Heart right ventricle (tissue), 16 donors: ENCODE measurements at regions not wholly inside any gene's neighbourhood (a gene's known extent, or its start where the extent isn't known, plus 50 kb on each side); places are given as distances from the start of the nearest gene placed in this dataset.

Experiments used
- ATAC-seq, 8 donors: fragments of 200-7000 bp; cut with Tn5 transposase; one replicate each; pipeline ENCODE4 v1.9.1; 2020; ENCODE audit warnings: mild to moderate bottlenecking in 8 of 8, moderate library complexity in 8 of 8, moderate number of reproducible peaks in 1 of 8
- DNase-seq, 2 donors: peaks; one replicate each; pipeline ENCODE4 v3.0.0-alpha.2; 2020
- H3K27ac ChIP-seq, 10 donors: fragments of 200-600 bp; sonication (generic) in 2 of 10; one replicate each; pipeline versions ENCODE4 v1.5.0 to v1.8.0; 2020 to 2022; ENCODE audit warnings: mild to moderate bottlenecking in 3 of 10
- H3K27me3 ChIP-seq, 7 donors: fragments of 200-600 bp; one replicate each; pipeline ENCODE4 v1.8.0; 2021 to 2022; ENCODE audit warnings: mild to moderate bottlenecking in 2 of 7
- H3K36me3 ChIP-seq, 9 donors: fragments of 200-600 bp; sonication (generic) in 1 of 9; one replicate each; pipeline versions ENCODE4 v1.5.0 to v1.8.0; 2020 to 2022; ENCODE audit warnings: mild to moderate bottlenecking in 2 of 9
- H3K4me1 ChIP-seq, 9 donors: fragments of 200-600 bp; sonication (generic) in 1 of 9; one replicate each; pipeline versions ENCODE4 v1.5.0 to v1.8.0; 2020 to 2022; ENCODE audit warnings: mild to moderate bottlenecking in 4 of 9
- H3K4me3 ChIP-seq, 10 donors: fragments of 200-600 bp; sonication (generic) in 2 of 10; one replicate each; pipeline versions ENCODE4 v1.5.0 to v1.8.0; 2020 to 2022; ENCODE audit warnings: mild to moderate bottlenecking in 7 of 10, moderate library complexity in 2 of 10
- H3K9me3 ChIP-seq, 11 donors: fragments of 200-600 bp in 10 of 11; sonication (generic) in 2 of 11; one replicate each; pipeline versions ENCODE4 v1.5.0 to v1.8.0; 2013 to 2022; ENCODE audit warnings: mild to moderate bottlenecking in 2 of 11, control low read depth in 1 of 11, moderate library complexity in 1 of 11
- WGBS, 2 donors: extraction: QIAGEN DNeasy Blood & Tissue Kit; methylation state at CpG; one replicate each; pipeline ENCODE4 v1.1.7; 2013; ENCODE audit warnings: inconsistent platforms in 1 of 2; 5-methylcytosine and 5-hydroxymethylcytosine counted together
- intact Hi-C, 10 donors: fragments of 100-400 bp; cut with DNase I; formaldehyde crosslinking; loops; one replicate each; pipeline versions ENCODE4 v1.11.1 to v1.14.2; 2022
- TF ChIP-seq, protein P1 (sequence below), 9 donors: fragments of 200-600 bp; sonication (generic) in 2 of 9; IDR thresholded peaks; one replicate each; pipeline versions ENCODE4 v1.5.0 to v1.8.0; 2021 to 2022; ENCODE audit warnings: antibody characterized with exemption in 9 of 9, mild to moderate bottlenecking in 5 of 9, moderate library complexity in 1 of 9
- donor health status: Arrhythmogenic right ventricular cardiomyopathy.
- donor health status: ischemic (EF 13 %, LVEDD 7.1; RV severe dilation, severe dysfunction).
- donor health status: healthy with polysubstance abuse.
- donor health status: DM: no; HTN: yes; CAD: no.
- donor health status: DM: no; HTN: no; CAD: no.
- donor health status: ischemic (EF 25% LVEDD 6.9; RV normal size, moderate dysfunction).
- donor health status: ischemic (EF 25% LVEDD 5.7; RV mildly dilated, moderate dysfunction).
- donor health status: healthy.
- donor health status: DM: yes; HTN: yes; CAD: no.
- donor health status: Ischemic cardiomyopathy.
- donor health status: ischemic (EF 35%, LVEDD 5.7; RV mildly dilated, moderate dysfunction).
- donor health status: nonischemic (EF 11% LVEDD 7.7; RV severe dilation, severe dysfunction).
- donor health status: DM: yes; HTN: yes; CAD: no.
- donor health status: PGD.
- donor health status: ischemic (EF 29% LVEDD 5.4; RV normal size, mild dysfunction).
- donor health status: nonischemic (EF 23%, LVEDD 6.1; RV moderate dilation, normal function).

DNA sequence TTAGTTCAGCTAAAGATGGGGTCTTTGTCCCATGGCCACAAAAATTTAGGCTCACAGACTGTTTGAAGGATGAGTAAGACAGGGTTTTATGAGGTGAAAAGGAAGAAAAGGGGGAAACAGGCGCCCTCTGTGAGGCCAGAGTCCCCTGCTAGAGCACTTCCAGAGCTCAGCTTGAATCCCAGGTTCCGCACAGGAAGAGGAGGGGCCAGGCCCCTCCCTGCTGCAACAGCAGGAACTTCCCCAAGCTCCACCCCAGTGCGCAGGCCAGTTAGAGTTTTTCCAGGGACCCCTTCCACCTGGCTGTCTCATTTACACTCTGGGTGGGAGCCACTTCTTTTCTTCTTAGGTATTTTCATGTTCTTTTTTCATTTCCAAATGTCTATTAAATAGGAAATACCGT is 480.8 kb downstream of the PSAT1 start:
- peaks cover 0 to 3% (median 0%) of the 10 kb centered on the region in 11 donors for H3K9me3 ChIP-seq
- H3K4me3 ChIP-seq = no peak overlapping the region
- intact Hi-C loops = no loop called here
- TF ChIP-seq, protein P1, sequence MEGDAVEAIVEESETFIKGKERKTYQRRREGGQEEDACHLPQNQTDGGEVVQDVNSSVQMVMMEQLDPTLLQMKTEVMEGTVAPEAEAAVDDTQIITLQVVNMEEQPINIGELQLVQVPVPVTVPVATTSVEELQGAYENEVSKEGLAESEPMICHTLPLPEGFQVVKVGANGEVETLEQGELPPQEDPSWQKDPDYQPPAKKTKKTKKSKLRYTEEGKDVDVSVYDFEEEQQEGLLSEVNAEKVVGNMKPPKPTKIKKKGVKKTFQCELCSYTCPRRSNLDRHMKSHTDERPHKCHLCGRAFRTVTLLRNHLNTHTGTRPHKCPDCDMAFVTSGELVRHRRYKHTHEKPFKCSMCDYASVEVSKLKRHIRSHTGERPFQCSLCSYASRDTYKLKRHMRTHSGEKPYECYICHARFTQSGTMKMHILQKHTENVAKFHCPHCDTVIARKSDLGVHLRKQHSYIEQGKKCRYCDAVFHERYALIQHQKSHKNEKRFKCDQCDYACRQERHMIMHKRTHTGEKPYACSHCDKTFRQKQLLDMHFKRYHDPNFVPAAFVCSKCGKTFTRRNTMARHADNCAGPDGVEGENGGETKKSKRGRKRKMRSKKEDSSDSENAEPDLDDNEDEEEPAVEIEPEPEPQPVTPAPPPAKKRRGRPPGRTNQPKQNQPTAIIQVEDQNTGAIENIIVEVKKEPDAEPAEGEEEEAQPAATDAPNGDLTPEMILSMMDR (IDR thresholded peaks at IDR 0.05) = no peak
- H3K36me3 ChIP-seq = no peaks in the 10 kb centered on the region
- H3K27me3 ChIP-seq = no peaks in the 10 kb centered on the region
- WGBS, 2 donors = 74 to 78% methylated on average over 4 of the region's 4 CpGs
- ATAC-seq = no peak
- H3K4me1 ChIP-seq = peaks cover 0 to 7% (median 0%) of the 10 kb centered on the region in 9 donors
- H3K27ac ChIP-seq = peak overlapping the region in 1 of 10 donors; percentile 48
- DNase-seq = no peak

DNA sequence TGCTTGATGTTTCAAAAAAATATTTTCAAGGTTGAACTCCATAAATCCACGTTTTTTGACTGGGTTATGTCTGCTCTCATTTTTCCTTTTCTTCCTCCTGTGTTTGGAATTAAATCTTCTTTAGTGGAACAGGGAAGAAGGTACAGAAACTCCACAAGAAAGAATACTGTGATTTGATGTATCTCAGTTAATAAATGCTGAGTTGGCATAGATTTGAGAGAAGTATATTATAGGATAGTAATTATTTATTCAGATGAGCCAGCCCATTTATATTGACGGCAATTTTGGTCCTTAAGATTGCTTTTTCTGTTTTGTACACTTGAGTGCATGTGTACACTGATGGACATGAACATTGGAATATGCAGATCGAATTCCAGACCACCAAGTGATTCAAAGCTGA is 481.4 kb downstream of the PSAT1 start:
- Histone ChIP-seq H3K9me3 (peaks cover 0 to 3% (median 0%) of the 10 kb centered on the region in 11 donors), H3K27me3 (no peaks in the 10 kb centered on the region), H3K4me3 (no peak overlapping the region), H3K36me3 (no peaks in the 10 kb centered on the region), H3K4me1 (peaks cover 0 to 7% (median 0%) of the 10 kb centered on the region in 9 donors), H3K27ac (peak overlapping the region in 2 of 10 donors; percentile 34 to 48)
- intact Hi-C loops = no loop called here
- DNase-seq (no peak), ATAC-seq (no peak)
- TF ChIP-seq, protein P1 (IDR thresholded peaks at IDR 0.05) = no peak
- WGBS, 2 donors = 52 to 64% methylated on average over 3 of the region's 3 CpGs

DNA sequence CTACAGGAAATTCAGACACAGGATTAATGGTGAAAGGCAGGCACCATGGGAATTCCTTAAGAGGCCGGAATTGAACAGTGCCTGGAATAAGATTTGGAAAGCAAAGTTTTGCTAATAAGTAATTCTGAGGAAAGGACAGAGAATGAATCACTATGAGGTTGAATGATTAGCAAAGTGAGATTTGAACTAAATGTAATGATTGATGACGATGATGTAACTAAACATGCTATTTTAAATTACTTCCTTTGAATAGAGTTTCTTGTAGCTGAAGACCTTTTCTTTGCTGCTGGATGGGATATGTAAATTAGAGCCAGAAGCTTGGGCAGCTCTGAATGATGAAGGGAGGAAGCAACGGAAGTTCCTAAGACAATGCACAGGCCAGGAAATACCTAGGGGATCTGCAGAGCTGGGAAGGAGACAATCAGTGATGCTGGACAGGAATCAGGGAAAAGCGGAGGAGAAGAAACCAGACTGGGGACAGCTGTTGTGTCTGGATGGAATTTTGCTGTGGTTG is 482.0 kb downstream of the PSAT1 start:
- WGBS, 2 donors = 39 to 42% methylated on average over 4 of the region's 4 CpGs
- intact Hi-C loops = no loop called here
- peak overlapping the region in 2 of 10 donors; percentile 34 to 48 for H3K27ac ChIP-seq

DNA sequence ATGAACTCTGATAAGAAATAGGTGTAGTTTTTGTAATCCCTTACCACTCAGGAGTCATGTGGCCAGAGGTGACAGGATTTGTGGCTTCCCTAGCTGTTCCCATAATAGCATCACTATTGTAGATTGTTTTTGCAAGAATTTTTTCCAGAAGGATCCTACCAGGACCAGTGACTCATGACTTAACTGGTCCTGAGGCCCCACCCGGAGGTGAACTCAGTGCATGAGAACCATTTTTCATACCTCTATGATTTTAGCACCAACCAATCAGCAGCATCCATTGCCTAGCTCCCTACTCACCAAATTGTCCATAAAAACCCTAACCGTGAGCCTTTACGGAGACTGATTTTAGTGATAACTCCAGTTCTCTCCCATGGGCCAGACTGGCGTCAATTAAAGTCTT is 484.8 kb downstream of the PSAT1 start:
- TF ChIP-seq, protein P1 (IDR thresholded peaks at IDR 0.05) = no peak
- WGBS, 2 donors = 93 to 94% methylated on average over 4 of the region's 4 CpGs
- H3K9me3 ChIP-seq = peaks cover 0 to 3% (median 0%) of the 10 kb centered on the region in 11 donors
- DNase-seq (no peak), ATAC-seq (no peak)
- no peaks in the 10 kb centered on the region for H3K36me3 ChIP-seq
- peaks cover 0 to under 1% (median 0%) of the 10 kb centered on the region in 9 donors for H3K4me1 ChIP-seq
- intact Hi-C loops = loop anchor here in 1 of 10 donors (10.0 kb wide), 1 partner anchor 177 kb away; no protein-coding TSS in a partner anchor
- H3K4me3 ChIP-seq = no peak overlapping the region
- H3K27me3 ChIP-seq = no peaks in the 10 kb centered on the region
- H3K27ac ChIP-seq = no peak overlapping the region

More for the DNA sequence above, 482.0 kb downstream of the PSAT1 start:
- H3K4me1 ChIP-seq = peaks cover 0 to 7% (median 0%) of the 10 kb centered on the region in 9 donors
- ATAC-seq (peak in 2 of 8 donors; percentile 62 to 78), DNase-seq (no peak)
- no peak overlapping the region for H3K4me3 ChIP-seq
- TF ChIP-seq, protein P1 (IDR thresholded peaks at IDR 0.05) = no peak
- no peaks in the 10 kb centered on the region for H3K27me3 ChIP-seq
- H3K9me3 ChIP-seq = peaks cover 0 to 3% (median 0%) of the 10 kb centered on the region in 11 donors
- no peaks in the 10 kb centered on the region for H3K36me3 ChIP-seq
